Esophagus muscularis mucosa (tissue), 4 donors: ENCODE measurements at regions not wholly inside any gene's neighbourhood (a gene's known extent, or its start where the extent isn't known, plus 50 kb on each side); places are given as distances from the start of the nearest gene placed in this dataset.
"Not testable (repeated sequence)": the region's sequence is repeated elsewhere in the genome, so short reads cannot be mapped to it uniquely, and the experiment has no call there.

Source experiments
- DNase-seq: peaks from one replicate; pipeline ENCODE4 v3.0.0-alpha.2; 2017; ENCODE audit errors: extremely low spot score
- H3K27ac ChIP-seq, 4 donors: fragments of 200-600 bp; sonication (generic); replicated peaks in 1 of 4; 1 replicate in 3 of 4; 2 replicates in 1 of 4; pipeline ENCODE4 v1.5.1; 2016 to 2019; ENCODE audit warnings: mild to moderate bottlenecking in 1 of 4
- H3K27me3 ChIP-seq, 4 donors: fragments of 200-600 bp; sonication (generic); one replicate each; pipeline versions ENCODE4 v1.5.1 to v1.6.0; 2016 to 2019
- H3K36me3 ChIP-seq, 4 donors: fragments of 200-600 bp; sonication (generic); one replicate each; pipeline ENCODE4 v1.5.1; 2016 to 2019
- H3K4me1 ChIP-seq, 4 donors: fragments of 200-600 bp; sonication (generic); one replicate each; pipeline ENCODE4 v1.5.1; 2016 to 2019
- H3K4me3 ChIP-seq, 4 donors: fragments of 200-600 bp; sonication (generic); 1 replicate in 2 of 4; 2 replicates in 2 of 4; pipeline ENCODE4 v1.5.1; 2016 to 2019; ENCODE audit warnings: mild to moderate bottlenecking in 4 of 4, moderate library complexity in 1 of 4
- H3K9me3 ChIP-seq, 4 donors: fragments of 200-600 bp; sonication (generic); 1 replicate in 3 of 4; 2 replicates in 1 of 4; pipeline ENCODE4 v1.5.1; 2016 to 2019
- EP300 ChIP-seq: sonication (generic); formaldehyde crosslinking; IDR thresholded peaks from one replicate; pipeline ENCODE4 v1.6.1; 2017; ENCODE audit warnings: antibody characterized with exemption
- POLR2A ChIP-seq: fragments of 450-650 bp; IDR thresholded peaks from one replicate; pipeline ENCODE4 v1.6.1; 2017; ENCODE audit warnings: antibody characterized with exemption, moderate library complexity, mild to moderate bottlenecking, low read depth
- POLR2AphosphoS5 ChIP-seq, 2 donors: sonication (generic); formaldehyde crosslinking; IDR thresholded peaks; one replicate each; pipeline ENCODE4 v1.6.1; 2017; ENCODE audit warnings: antibody characterized with exemption in 2 of 2
- WGBS: methylation state at CpG from one replicate; pipeline ENCODE4 v1.1.5; 2018; 5-methylcytosine and 5-hydroxymethylcytosine counted together
- intact Hi-C: fragments of 100-400 bp; cut with DNase I; formaldehyde crosslinking; loops from one replicate; pipeline ENCODE4 v1.15.1; 2023
- TF ChIP-seq, protein P1 (sequence below), 3 experiments: fragments of 200-600 bp in 2 of 3; fragments of 450-650 bp in 1 of 3; sonication (generic) in 2 of 3; IDR thresholded peaks; one replicate each; pipeline ENCODE4 v1.5.1; 2017 to 2019; ENCODE audit warnings: antibody characterized with exemption in 3 of 3, mild to moderate bottlenecking in 2 of 3, moderate library complexity in 1 of 3

- Histone ChIP-seq H3K4me1 (peaks cover 0 to 43% (median 35%) of the 10 kb centered on the region in 4 donors), H3K36me3 (no peaks in the 10 kb centered on the region), H3K27ac (no peak overlapping the region), H3K4me3 (no peak overlapping the region), H3K9me3 (no peaks in the 10 kb centered on the region), H3K27me3 (no peaks in the 10 kb centered on the region)
- no peak for DNase-seq
- 96% methylated on average over 2 of the region's 2 CpGs for WGBS
- intact Hi-C loops = loop anchor here (10.0 kb wide), 1 partner anchor 277 kb away; the partner anchor contains the start of gene PRICKLE1
- TF ChIP-seq EP300 = no peak
Measured at GRCh38 chr12:42862055-42862454, 272.5 kb upstream of the PRICKLE1 start.

DNA sequence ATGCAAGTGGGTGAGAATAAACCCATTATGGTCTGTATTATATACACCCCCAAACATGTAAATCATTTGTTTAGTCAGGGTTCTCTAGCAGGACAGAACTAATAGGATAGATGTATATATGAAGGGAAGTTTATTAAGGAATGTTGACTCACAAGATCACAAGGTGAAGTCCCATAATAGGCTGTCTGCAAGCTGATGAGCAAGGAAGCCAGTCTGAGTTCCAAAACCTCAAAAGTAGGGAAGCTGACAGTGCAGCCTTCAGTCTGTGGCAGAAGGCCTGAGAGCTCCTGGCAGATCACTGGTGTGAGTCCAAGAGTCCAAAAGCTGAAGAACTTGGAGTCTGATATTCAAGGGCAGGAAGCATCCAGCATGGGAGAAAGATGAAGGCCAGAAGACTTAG is 270.8 kb upstream of the PRICKLE1 start:
- intact Hi-C loops = loop anchor here (10.0 kb wide), 1 partner anchor 276 kb away; the partner anchor contains the start of gene PRICKLE1
- peaks cover 0 to 37% (median 30%) of the 10 kb centered on the region in 4 donors for H3K4me1 ChIP-seq
- H3K4me3 ChIP-seq, DNase-seq, H3K36me3 ChIP-seq, H3K27me3 ChIP-seq, H3K9me3 ChIP-seq: not testable (repeated sequence)
- peak overlapping the region in 3 of 4 donors; percentile 28 to 54 (median 48) for H3K27ac ChIP-seq

DNA sequence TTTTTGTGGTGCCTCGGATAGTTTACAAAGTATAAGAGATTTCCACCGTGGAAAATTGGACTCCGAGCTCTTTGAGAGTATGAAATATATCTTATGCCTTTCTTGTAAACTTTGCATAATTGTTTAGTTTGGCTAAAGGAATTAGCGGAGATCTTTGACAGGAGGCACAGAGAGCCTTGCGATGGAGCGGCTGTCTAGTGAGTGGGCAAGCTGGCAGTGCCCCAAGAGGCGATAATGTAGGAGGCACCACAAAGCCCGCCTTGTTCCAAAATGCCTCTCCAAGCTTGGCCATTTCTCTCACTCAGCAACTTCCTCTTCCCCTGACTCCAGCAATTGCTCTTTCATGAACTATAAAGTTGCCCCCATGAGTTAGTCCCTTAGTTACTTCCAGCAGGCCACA is 270.1 kb upstream of the PRICKLE1 start:
- Histone ChIP-seq H3K4me1 (peaks cover 0 to 32% (median 25%) of the 10 kb centered on the region in 4 donors), H3K27me3 (no peaks in the 10 kb centered on the region), H3K9me3 (no peaks in the 10 kb centered on the region), H3K27ac (peak overlapping the region; percentile 4 to 54 (median 38)), H3K36me3 (no peaks in the 10 kb centered on the region), H3K4me3 (peak overlapping the region in 1 of 4 donors; percentile 2)
- intact Hi-C loops = loop anchor here (10.0 kb wide), 1 partner anchor 275 kb away; the partner anchor contains the start of gene PRICKLE1
- TF ChIP-seq POLR2A (no peak), EP300 (no peak), POLR2AphosphoS5 (IDR thresholded peaks at IDR 0.05) (no peak)
- TF ChIP-seq, protein P1, sequence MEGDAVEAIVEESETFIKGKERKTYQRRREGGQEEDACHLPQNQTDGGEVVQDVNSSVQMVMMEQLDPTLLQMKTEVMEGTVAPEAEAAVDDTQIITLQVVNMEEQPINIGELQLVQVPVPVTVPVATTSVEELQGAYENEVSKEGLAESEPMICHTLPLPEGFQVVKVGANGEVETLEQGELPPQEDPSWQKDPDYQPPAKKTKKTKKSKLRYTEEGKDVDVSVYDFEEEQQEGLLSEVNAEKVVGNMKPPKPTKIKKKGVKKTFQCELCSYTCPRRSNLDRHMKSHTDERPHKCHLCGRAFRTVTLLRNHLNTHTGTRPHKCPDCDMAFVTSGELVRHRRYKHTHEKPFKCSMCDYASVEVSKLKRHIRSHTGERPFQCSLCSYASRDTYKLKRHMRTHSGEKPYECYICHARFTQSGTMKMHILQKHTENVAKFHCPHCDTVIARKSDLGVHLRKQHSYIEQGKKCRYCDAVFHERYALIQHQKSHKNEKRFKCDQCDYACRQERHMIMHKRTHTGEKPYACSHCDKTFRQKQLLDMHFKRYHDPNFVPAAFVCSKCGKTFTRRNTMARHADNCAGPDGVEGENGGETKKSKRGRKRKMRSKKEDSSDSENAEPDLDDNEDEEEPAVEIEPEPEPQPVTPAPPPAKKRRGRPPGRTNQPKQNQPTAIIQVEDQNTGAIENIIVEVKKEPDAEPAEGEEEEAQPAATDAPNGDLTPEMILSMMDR (IDR thresholded peaks at IDR 0.05) = no peak
- WGBS = 37% methylated on average over 8 of the region's 8 CpGs
- DNase-seq = no peak

- H3K36me3 ChIP-seq = no peaks in the 10 kb centered on the region
- intact Hi-C loops = no loop called here
- no peaks in the 10 kb centered on the region for H3K27me3 ChIP-seq
- no peak for DNase-seq
- peaks cover 0 to 30% (median 22%) of the 10 kb centered on the region in 4 donors for H3K4me1 ChIP-seq
- H3K27ac ChIP-seq = no peak overlapping the region
- no peak overlapping the region for H3K4me3 ChIP-seq
- no peak for TF ChIP-seq EP300
- TF ChIP-seq, protein P1 (IDR thresholded peaks at IDR 0.05) = no peak
- no peak for TF ChIP-seq POLR2A
- no peak for TF ChIP-seq POLR2AphosphoS5 (IDR thresholded peaks at IDR 0.05)
- no peaks in the 10 kb centered on the region for H3K9me3 ChIP-seq
Measured at GRCh38 chr12:42857106-42857505, 267.6 kb upstream of the PRICKLE1 start.

GRCh38 chr12:42855362-42855950 is 265.9 kb upstream of the PRICKLE1 start:
- Histone ChIP-seq H3K4me1 (peaks cover 0 to 24% (median 20%) of the 10 kb centered on the region in 4 donors), H3K4me3 (no peak overlapping the region), H3K9me3 (no peaks in the 10 kb centered on the region), H3K27ac (no peak overlapping the region), H3K27me3 (no peaks in the 10 kb centered on the region), H3K36me3 (no peaks in the 10 kb centered on the region)
- 92% methylated on average over 2 of the region's 2 CpGs for WGBS
- intact Hi-C loops = no loop called here
- DNase-seq = no peak
- TF ChIP-seq, protein P1 (IDR thresholded peaks at IDR 0.05) = no peak
- TF ChIP-seq EP300 = no peak
- TF ChIP-seq POLR2AphosphoS5 (IDR thresholded peaks at IDR 0.05) = no peak
- TF ChIP-seq POLR2A = no peak

DNA sequence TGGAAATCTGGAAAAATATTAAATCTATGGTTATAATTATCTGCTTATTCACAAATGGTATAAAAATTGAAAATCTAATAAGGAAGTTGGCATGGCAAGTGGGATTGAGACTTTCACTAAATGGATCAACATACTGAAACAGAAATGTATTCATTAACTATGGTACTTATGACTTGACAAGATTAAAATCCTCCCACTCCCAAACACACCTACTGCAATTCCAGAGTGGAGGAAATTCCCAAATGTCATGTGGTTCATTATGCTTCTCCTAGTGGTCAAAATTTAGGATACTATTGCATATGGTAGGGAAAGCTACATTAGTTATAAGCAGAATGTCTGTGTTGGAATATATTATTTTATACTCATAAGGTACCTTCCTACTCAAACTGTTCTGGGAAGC is 265.3 kb upstream of the PRICKLE1 start:
- Histone ChIP-seq H3K4me3 (no peak overlapping the region), H3K27me3 (no peaks in the 10 kb centered on the region), H3K4me1 (peaks cover 0 to 18% (median 14%) of the 10 kb centered on the region in 4 donors), H3K36me3 (no peaks in the 10 kb centered on the region), H3K27ac (no peak overlapping the region), H3K9me3 (no peaks in the 10 kb centered on the region)
- TF ChIP-seq, protein P1 (IDR thresholded peaks at IDR 0.05) = no peak
- TF ChIP-seq EP300 = no peak
- TF ChIP-seq POLR2A = no peak
- no peak for TF ChIP-seq POLR2AphosphoS5 (IDR thresholded peaks at IDR 0.05)
- DNase-seq = no peak
- intact Hi-C loops = no loop called here
